ENCODE measurements at regions not wholly inside any gene's neighbourhood (a gene's known extent, or its start where the extent isn't known, plus 50 kb on each side); places are given as distances from the start of the nearest gene placed in this dataset.

DNA sequence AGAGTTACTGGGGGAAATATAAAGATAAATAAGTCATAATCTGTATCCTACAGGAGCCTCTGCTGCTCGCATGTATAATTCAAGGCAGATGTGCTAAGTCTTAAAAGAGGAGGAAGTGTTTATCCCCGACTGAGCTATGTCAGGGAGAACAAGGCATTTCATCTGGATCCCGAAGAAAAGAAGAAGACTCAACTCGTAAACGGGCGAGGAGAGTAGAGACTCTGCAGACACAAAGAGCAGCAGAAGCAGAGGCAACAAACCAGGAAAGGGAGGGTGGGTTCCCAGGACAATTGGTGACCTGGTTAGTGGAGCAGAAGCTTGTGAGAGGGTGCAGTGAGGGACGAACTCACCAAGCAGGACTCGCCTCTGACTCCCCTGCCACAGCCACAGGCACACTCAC, 368.6 kb downstream of the EIPR1 start:
- Mint-ChIP-seq H3K4me1 (no peaks in the 10 kb centered on the region), H3K9me3 (ENCODE audit: insufficient read depth) (peaks cover 9% of the 10 kb centered on the region), H3K27ac (no peak overlapping the region), H3K4me3 (no peak overlapping the region), H3K27me3 (peaks cover 28% of the 10 kb centered on the region)
- 74% methylated on average over 8 of the region's 8 CpGs for WGBS (ENCODE audit: insufficient coverage)
- Histone ChIP-seq H3K27me3 (replicated peaks in 1 of 4; ENCODE audit: control extremely low read depth in 1 of 4, control insufficient read depth in 3 of 4, insufficient read depth in 4 of 4, low read length in 3 of 4) (peaks cover 0 to 5% (median 0%) of the 10 kb centered on the region in 4 experiments), H3K4me1 (ENCODE audit: control insufficient read depth in 2 of 2, insufficient read depth in 2 of 2, low read length in 2 of 2) (no peaks in the 10 kb centered on the region), H3K9ac (ENCODE audit: low read length) (no peak overlapping the region), H3K4me3 (ENCODE audit: control extremely low read depth in 1 of 5, extremely low read depth in 1 of 5, insufficient read depth in 1 of 5, low read depth in 2 of 5, low read length in 4 of 5) (no peak overlapping the region), H2AFZ (ENCODE audit: insufficient read depth, low read depth, low read length, poor library complexity, severe bottlenecking) (no peak overlapping the region), H3K79me2 (ENCODE audit: control insufficient read depth, insufficient read depth, low read length) (no peaks in the 10 kb centered on the region), H3K27ac (ENCODE audit: low read length in 2 of 2) (no peak overlapping the region), H3K9me3 (ENCODE audit: control extremely low read depth in 1 of 3, control insufficient read depth in 2 of 3, insufficient read depth in 1 of 3, low read length in 2 of 3) (peaks cover 0 to 14% (median 5%) of the 10 kb centered on the region in 3 donors), H3K4me2 (replicated peaks; ENCODE audit: low read depth, low read length, poor library complexity, severe bottlenecking) (no peak overlapping the region), H3K36me3 (replicated peaks in 1 of 2; ENCODE audit: control extremely low read depth in 1 of 2, control insufficient read depth in 1 of 2, extremely low read depth in 1 of 2, insufficient read depth in 2 of 2, low read length in 1 of 2) (no peaks in the 10 kb centered on the region), H4K20me1 (ENCODE audit: control insufficient read depth, insufficient read depth, low read length, poor library complexity, severe bottlenecking) (no peaks in the 10 kb centered on the region)
- no peak for ATAC-seq (ENCODE audit: low read depth)
- POLR2A ChIA-PET, result no interaction called here
- no peak for DNase-seq
- intact Hi-C loops (cut with micrococcal nuclease), result no loop called here
- TF ChIP-seq, protein P1, sequence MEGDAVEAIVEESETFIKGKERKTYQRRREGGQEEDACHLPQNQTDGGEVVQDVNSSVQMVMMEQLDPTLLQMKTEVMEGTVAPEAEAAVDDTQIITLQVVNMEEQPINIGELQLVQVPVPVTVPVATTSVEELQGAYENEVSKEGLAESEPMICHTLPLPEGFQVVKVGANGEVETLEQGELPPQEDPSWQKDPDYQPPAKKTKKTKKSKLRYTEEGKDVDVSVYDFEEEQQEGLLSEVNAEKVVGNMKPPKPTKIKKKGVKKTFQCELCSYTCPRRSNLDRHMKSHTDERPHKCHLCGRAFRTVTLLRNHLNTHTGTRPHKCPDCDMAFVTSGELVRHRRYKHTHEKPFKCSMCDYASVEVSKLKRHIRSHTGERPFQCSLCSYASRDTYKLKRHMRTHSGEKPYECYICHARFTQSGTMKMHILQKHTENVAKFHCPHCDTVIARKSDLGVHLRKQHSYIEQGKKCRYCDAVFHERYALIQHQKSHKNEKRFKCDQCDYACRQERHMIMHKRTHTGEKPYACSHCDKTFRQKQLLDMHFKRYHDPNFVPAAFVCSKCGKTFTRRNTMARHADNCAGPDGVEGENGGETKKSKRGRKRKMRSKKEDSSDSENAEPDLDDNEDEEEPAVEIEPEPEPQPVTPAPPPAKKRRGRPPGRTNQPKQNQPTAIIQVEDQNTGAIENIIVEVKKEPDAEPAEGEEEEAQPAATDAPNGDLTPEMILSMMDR (IDR thresholded peaks at IDR 0.05), result no peak
- no peak for TF ChIP-seq EZH2 (IDR thresholded peaks at IDR 0.05; ENCODE audit: borderline replicate concordance, insufficient read depth, low read depth, low read length, poor library complexity, severe bottlenecking)
- CTCF ChIA-PET, result no interaction called here

DNA sequence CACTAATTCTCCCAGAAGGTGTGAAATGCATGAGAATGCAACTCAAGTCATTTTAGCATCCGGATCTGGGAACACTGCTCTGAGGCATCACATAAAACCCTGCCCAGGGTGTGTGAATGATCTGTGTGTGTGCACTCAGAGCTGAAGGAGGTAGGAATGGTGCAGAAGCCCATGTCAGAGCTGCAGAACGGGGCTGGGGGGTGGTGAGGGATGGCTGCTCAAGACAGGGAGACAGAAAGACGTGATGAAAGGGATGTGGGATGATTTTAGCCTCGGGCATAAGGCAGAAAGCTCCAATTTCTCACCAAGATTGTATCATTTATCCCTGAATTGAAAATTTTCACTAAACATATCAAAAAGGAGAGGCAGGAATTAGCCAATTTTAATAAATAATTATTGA, 369.1 kb downstream of the EIPR1 start:
- no peak for TF ChIP-seq EZH2 (IDR thresholded peaks at IDR 0.05; ENCODE audit: borderline replicate concordance, insufficient read depth, low read depth, low read length, poor library complexity, severe bottlenecking)
- TF ChIP-seq, protein P1 (IDR thresholded peaks at IDR 0.05), result no peak
- H3K4me3 ChIP-seq (ENCODE audit: control extremely low read depth in 1 of 5, extremely low read depth in 1 of 5, insufficient read depth in 1 of 5, low read depth in 2 of 5, low read length in 4 of 5), result no peak overlapping the region
- no peaks in the 10 kb centered on the region for H3K4me1 ChIP-seq (ENCODE audit: control insufficient read depth in 2 of 2, insufficient read depth in 2 of 2, low read length in 2 of 2)
- CTCF ChIA-PET, result no interaction called here
- no peak overlapping the region for H3K4me2 ChIP-seq (replicated peaks; ENCODE audit: low read depth, low read length, poor library complexity, severe bottlenecking)
- Mint-ChIP-seq H3K27ac (no peak overlapping the region), H3K9me3 (ENCODE audit: insufficient read depth) (peaks cover 6% of the 10 kb centered on the region), H3K27me3 (peaks cover 28% of the 10 kb centered on the region), H3K4me3 (no peak overlapping the region), H3K4me1 (no peaks in the 10 kb centered on the region)
- WGBS (ENCODE audit: insufficient coverage), result no CpG with 5 or more reads among the region's 4 CpGs
- H3K79me2 ChIP-seq (ENCODE audit: control insufficient read depth, insufficient read depth, low read length), result no peaks in the 10 kb centered on the region
- no peak overlapping the region for H3K27ac ChIP-seq (ENCODE audit: low read length in 2 of 2)
- no peak for ATAC-seq (ENCODE audit: low read depth)
- no peak for DNase-seq
- no peaks in the 10 kb centered on the region for H3K36me3 ChIP-seq (replicated peaks in 1 of 2; ENCODE audit: control extremely low read depth in 1 of 2, control insufficient read depth in 1 of 2, extremely low read depth in 1 of 2, insufficient read depth in 2 of 2, low read length in 1 of 2)
- H3K9ac ChIP-seq (ENCODE audit: low read length), result no peak overlapping the region
- H4K20me1 ChIP-seq (ENCODE audit: control insufficient read depth, insufficient read depth, low read length, poor library complexity, severe bottlenecking), result no peaks in the 10 kb centered on the region
- peaks cover 0 to 13% (median under 1%) of the 10 kb centered on the region in 3 donors for H3K9me3 ChIP-seq (ENCODE audit: control extremely low read depth in 1 of 3, control insufficient read depth in 2 of 3, insufficient read depth in 1 of 3, low read length in 2 of 3)
- peaks cover 0 to 5% (median 0%) of the 10 kb centered on the region in 4 experiments for H3K27me3 ChIP-seq (replicated peaks in 1 of 4; ENCODE audit: control extremely low read depth in 1 of 4, control insufficient read depth in 3 of 4, insufficient read depth in 4 of 4, low read length in 3 of 4)
- intact Hi-C loops (cut with micrococcal nuclease), result no loop called here
- no peak overlapping the region for H2AFZ ChIP-seq (ENCODE audit: insufficient read depth, low read depth, low read length, poor library complexity, severe bottlenecking)
- POLR2A ChIA-PET, result no interaction called here
